Keratinocyte (primary cell): ENCODE measurements at regions not wholly inside any gene's neighbourhood (a gene's known extent, or its start where the extent isn't known, plus 50 kb on each side); places are given as distances from the start of the nearest gene placed in this dataset.

ENCODE experiments used
- DNase-seq: peaks from one replicate; pipeline ENCODE4 v3.0.0-alpha.2; 2011; ENCODE audit warnings: low read depth, missing footprints, low spot score
- FAIRE-seq: peaks from 2 replicates; lab custom pipeline; 2011; peaks lifted over from hg19 to GRCh38; lab: Jason Lieb, UNC
- H2AFZ ChIP-seq: 2 replicates; pipeline ENCODE4 v1.6.0; 2012; ENCODE audit warnings: low read length, control low read depth, inconsistent platforms; ENCODE audit not compliant: control insufficient read depth
- H3K27ac ChIP-seq: 2 replicates; pipeline ENCODE4 v1.5.1; 2011; ENCODE audit warnings: low read length; ENCODE audit not compliant: control insufficient read depth, insufficient read depth
- H3K27me3 ChIP-seq: 3 replicates; pipeline ENCODE4 v1.6.0; 2011; ENCODE audit warnings: low read length; ENCODE audit not compliant: control insufficient read depth, insufficient read depth; ENCODE audit errors: extremely low read depth
- H3K36me3 ChIP-seq, 2 experiments: 2 replicates in 1 of 2; 3 replicates in 1 of 2; pipeline ENCODE4 v1.5.1; 2011; ENCODE audit warnings: low read length in 2 of 2, mild to moderate bottlenecking in 1 of 2; ENCODE audit not compliant: control insufficient read depth in 2 of 2, insufficient read depth in 2 of 2; ENCODE audit errors: extremely low read depth in 1 of 2
- H3K4me1 ChIP-seq: 3 replicates; pipeline ENCODE4 v1.5.1; 2011; ENCODE audit warnings: low read length; ENCODE audit not compliant: control insufficient read depth, insufficient read depth; ENCODE audit errors: extremely low read depth
- H3K4me2 ChIP-seq: 3 replicates; pipeline ENCODE4 v1.6.0; 2011; ENCODE audit warnings: low read depth, low read length; ENCODE audit not compliant: control insufficient read depth, insufficient read depth; ENCODE audit errors: extremely low read depth
- H3K4me3 ChIP-seq, 3 experiments: fragments of 200-600 bp in 1 of 3; sonication (generic) in 1 of 3; 2 replicates in 2 of 3; 3 replicates in 1 of 3; pipeline ENCODE4 v1.5.1; 2011 to 2016; ENCODE audit warnings: low read length in 3 of 3, mild to moderate bottlenecking in 3 of 3, control low read depth in 2 of 3, inconsistent platforms in 1 of 3, low read depth in 1 of 3, mixed read lengths in 1 of 3, mixed run types in 1 of 3, moderate library complexity in 1 of 3; ENCODE audit not compliant: control insufficient read depth in 2 of 3, insufficient read depth in 2 of 3; ENCODE audit errors: extremely low read depth in 1 of 3
- H3K79me2 ChIP-seq: 2 replicates; pipeline ENCODE4 v1.6.0; 2012; ENCODE audit warnings: low read length; ENCODE audit not compliant: control insufficient read depth, insufficient read depth
- H3K9ac ChIP-seq: 3 replicates; pipeline ENCODE4 v1.6.0; 2011; ENCODE audit warnings: low read length; ENCODE audit not compliant: control insufficient read depth, insufficient read depth; ENCODE audit errors: extremely low read depth
- H3K9me1 ChIP-seq: 3 replicates; pipeline ENCODE4 v1.6.0; 2011; ENCODE audit warnings: low read length; ENCODE audit not compliant: control insufficient read depth, insufficient read depth; ENCODE audit errors: extremely low read depth
- H3K9me3 ChIP-seq: 2 replicates; pipeline ENCODE4 v1.5.1; 2012; ENCODE audit warnings: low read depth, low read length; ENCODE audit not compliant: control insufficient read depth
- H4K20me1 ChIP-seq: 3 replicates; pipeline ENCODE4 v1.6.0; 2011; ENCODE audit warnings: low read length; ENCODE audit not compliant: control insufficient read depth, insufficient read depth; ENCODE audit errors: extremely low read depth
- EZH2 ChIP-seq: IDR thresholded peaks from one replicate; pipeline ENCODE4 v1.6.1; 2012; ENCODE audit warnings: inconsistent platforms, mild to moderate bottlenecking, low read length, moderate library complexity
- dilution Hi-C: fragments of 300-500 bp; cut with MboI; formaldehyde crosslinking; loops from one replicate; pipeline ENCODE4 v1.7.0; 2020; ENCODE audit warnings: low sequenced_read_pairs; ENCODE audit not compliant: extremely low pct_ligation_motif_present
- TF ChIP-seq, protein P1 (sequence below), 3 experiments: IDR thresholded peaks in 1 of 3; conservative IDR thresholded peaks in 1 of 3; optimal IDR thresholded peaks in 1 of 3; 2 replicates in 2 of 3; 3 replicates in 1 of 3; pipeline versions ENCODE3 to v1.5.1; 2011; ENCODE audit warnings: low read length in 3 of 3, mild to moderate bottlenecking in 3 of 3, moderate library complexity in 2 of 3, control low read depth in 1 of 3, inconsistent platforms in 1 of 3; ENCODE audit not compliant: insufficient read depth in 2 of 3; ENCODE audit errors: extremely low read depth in 1 of 3

DNA sequence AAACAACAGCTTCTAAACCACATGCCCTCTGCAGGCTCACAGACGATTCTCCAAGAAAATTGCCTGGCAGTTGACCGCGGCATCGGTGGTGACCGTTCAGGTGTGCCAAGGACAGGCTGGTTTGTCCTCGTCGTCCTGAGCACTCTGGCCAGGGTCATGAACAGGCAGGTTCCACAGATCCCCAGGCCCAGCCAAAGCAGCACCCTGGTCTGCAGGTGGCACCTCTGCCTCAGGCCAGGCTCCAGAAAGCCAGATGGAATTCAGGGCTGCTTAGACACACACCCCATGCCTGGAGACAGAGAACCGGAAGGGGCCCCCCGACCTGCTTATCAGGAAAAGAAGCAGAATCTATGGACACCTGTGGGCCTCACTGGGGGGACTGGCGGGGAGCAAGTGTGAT lies 338.7 kb downstream of the BRD1 start:
- Histone ChIP-seq H2AFZ (no peak overlapping the region), H3K4me1 (no peaks in the 10 kb centered on the region), H3K27me3 (no peaks in the 10 kb centered on the region), H3K9me1 (no peaks in the 10 kb centered on the region), H3K4me2 (no peak overlapping the region), H3K36me3 (no peaks in the 10 kb centered on the region), H4K20me1 (no peaks in the 10 kb centered on the region), H3K9ac (no peak overlapping the region), H3K79me2 (no peaks in the 10 kb centered on the region), H3K27ac (no peak overlapping the region), H3K4me3 (no peak overlapping the region), H3K9me3 (peaks cover 11% of the 10 kb centered on the region)
- TF ChIP-seq EZH2 = no peak
- TF ChIP-seq, protein P1, sequence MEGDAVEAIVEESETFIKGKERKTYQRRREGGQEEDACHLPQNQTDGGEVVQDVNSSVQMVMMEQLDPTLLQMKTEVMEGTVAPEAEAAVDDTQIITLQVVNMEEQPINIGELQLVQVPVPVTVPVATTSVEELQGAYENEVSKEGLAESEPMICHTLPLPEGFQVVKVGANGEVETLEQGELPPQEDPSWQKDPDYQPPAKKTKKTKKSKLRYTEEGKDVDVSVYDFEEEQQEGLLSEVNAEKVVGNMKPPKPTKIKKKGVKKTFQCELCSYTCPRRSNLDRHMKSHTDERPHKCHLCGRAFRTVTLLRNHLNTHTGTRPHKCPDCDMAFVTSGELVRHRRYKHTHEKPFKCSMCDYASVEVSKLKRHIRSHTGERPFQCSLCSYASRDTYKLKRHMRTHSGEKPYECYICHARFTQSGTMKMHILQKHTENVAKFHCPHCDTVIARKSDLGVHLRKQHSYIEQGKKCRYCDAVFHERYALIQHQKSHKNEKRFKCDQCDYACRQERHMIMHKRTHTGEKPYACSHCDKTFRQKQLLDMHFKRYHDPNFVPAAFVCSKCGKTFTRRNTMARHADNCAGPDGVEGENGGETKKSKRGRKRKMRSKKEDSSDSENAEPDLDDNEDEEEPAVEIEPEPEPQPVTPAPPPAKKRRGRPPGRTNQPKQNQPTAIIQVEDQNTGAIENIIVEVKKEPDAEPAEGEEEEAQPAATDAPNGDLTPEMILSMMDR (optimal IDR thresholded peaks at IDR 0.05 in 1 of 3, IDR thresholded peaks at IDR 0.05 in 1 of 3, conservative IDR thresholded peaks at IDR 0.05 in 1 of 3; ENCODE audit: extremely low read depth in 1 of 3, insufficient read depth in 2 of 3, low read length in 3 of 3) = no peak
- no peak for DNase-seq
- dilution Hi-C loops = no loop called here
- no peak for FAIRE-seq

DNA sequence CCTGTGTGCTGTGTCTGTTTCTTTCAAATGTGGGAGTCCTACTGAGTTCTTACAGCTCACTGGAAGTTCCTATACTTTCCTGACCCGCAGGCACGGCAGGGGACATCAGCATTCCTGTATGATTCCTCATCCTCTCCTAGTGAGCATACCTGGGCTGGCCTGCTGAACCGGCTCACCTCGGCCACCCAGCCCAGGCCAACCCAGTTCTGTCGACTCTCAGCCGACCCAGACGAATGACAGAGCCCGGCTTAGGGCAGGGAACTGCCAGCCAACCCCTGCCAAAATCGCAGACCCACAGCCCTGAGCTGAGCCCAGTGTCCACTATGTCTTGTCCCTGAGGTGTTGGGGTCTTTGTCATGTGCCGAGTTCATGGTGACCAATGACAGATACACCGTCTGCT lies 339.7 kb downstream of the BRD1 start:
- Histone ChIP-seq H3K27me3 (no peaks in the 10 kb centered on the region), H3K9ac (no peak overlapping the region)

More for the DNA sequence above, 339.7 kb downstream of the BRD1 start:
- H3K9me1 ChIP-seq = no peaks in the 10 kb centered on the region
- H3K4me3 ChIP-seq = no peak overlapping the region
- H3K36me3 ChIP-seq = no peaks in the 10 kb centered on the region
- no peaks in the 10 kb centered on the region for H3K4me1 ChIP-seq
- H2AFZ ChIP-seq = no peak overlapping the region
- peaks cover 11% of the 10 kb centered on the region for H3K9me3 ChIP-seq
- no peaks in the 10 kb centered on the region for H3K79me2 ChIP-seq
- no peak overlapping the region for H3K27ac ChIP-seq
- H3K4me2 ChIP-seq = no peak overlapping the region
- TF ChIP-seq, protein P1 (optimal IDR thresholded peaks at IDR 0.05 in 1 of 3, IDR thresholded peaks at IDR 0.05 in 1 of 3, conservative IDR thresholded peaks at IDR 0.05 in 1 of 3; ENCODE audit: extremely low read depth in 1 of 3, insufficient read depth in 2 of 3, low read length in 3 of 3) = no peak
- TF ChIP-seq EZH2 = no peak
- no peaks in the 10 kb centered on the region for H4K20me1 ChIP-seq
- no peak for DNase-seq
- dilution Hi-C loops = no loop called here
- no peak for FAIRE-seq
